Common myeloid progenitor, CD34-positive (primary cell): ENCODE measurements at regions not wholly inside any gene's neighbourhood (a gene's known extent, or its start where the extent isn't known, plus 50 kb on each side); places are given as distances from the start of the nearest gene placed in this dataset.

Experiments
- CTCF ChIA-PET: fragments of 350-600 bp; sonication (Branson Sonifier 250); formaldehyde crosslinking; loops from one replicate; lab custom pipeline; 2021; ENCODE audit warnings: antibody characterized with exemption; lab: Charles Lee
- POLR2A ChIA-PET: fragments of 350-600 bp; sonication (Branson Sonifier 250); formaldehyde crosslinking; loops from one replicate; lab custom pipeline; 2021; ENCODE audit warnings: antibody characterized with exemption; lab: Charles Lee
- DNase-seq, 3 donors: peaks; one replicate each; pipeline versions ENCODE4 v3.0.0 to v3.0.0-alpha.2; 2013
- H3K27ac ChIP-seq, 2 experiments: 1 replicate in 1 of 2; 2 replicates in 1 of 2; pipeline ENCODE4 v1.7.0; 2013; ENCODE audit warnings: inconsistent platforms in 2 of 2, low read length in 2 of 2, mild to moderate bottlenecking in 2 of 2, low read depth in 1 of 2, moderate library complexity in 1 of 2; ENCODE audit not compliant: severe bottlenecking in 2 of 2, insufficient read depth in 1 of 2, poor library complexity in 1 of 2
- H3K27me3 ChIP-seq, 5 experiments: replicated peaks in 2 of 5; 1 replicate in 3 of 5; 2 replicates in 2 of 5; pipeline versions ENCODE4 v1.6.1 to v1.7.0; 2013; ENCODE audit warnings: low read length in 4 of 5, mild to moderate bottlenecking in 2 of 5, moderate library complexity in 2 of 5, inconsistent platforms in 1 of 5; ENCODE audit not compliant: insufficient read depth in 5 of 5, control insufficient read depth in 4 of 5
- H3K36me3 ChIP-seq, 4 experiments: 1 replicate in 2 of 4; 2 replicates in 2 of 4; pipeline versions ENCODE4 v1.6.1 to v1.7.0; 2013; ENCODE audit warnings: low read length in 3 of 4, control low read depth in 1 of 4, mild to moderate bottlenecking in 1 of 4; ENCODE audit not compliant: control insufficient read depth in 4 of 4, insufficient read depth in 4 of 4
- H3K4me1 ChIP-seq, 4 experiments: 1 replicate in 3 of 4; 2 replicates in 1 of 4; pipeline versions ENCODE4 v1.6.1 to v1.7.1; 2013; ENCODE audit warnings: low read length in 3 of 4, mild to moderate bottlenecking in 3 of 4, control low read depth in 1 of 4, inconsistent platforms in 1 of 4, moderate library complexity in 1 of 4; ENCODE audit not compliant: control insufficient read depth in 4 of 4, insufficient read depth in 4 of 4; ENCODE audit errors: control extremely low read depth in 1 of 4
- H3K4me3 ChIP-seq, 7 experiments: 1 replicate in 4 of 7; 2 replicates in 3 of 7; pipeline versions ENCODE4 v1.5.1 to v1.7.0; 2013; ENCODE audit warnings: mild to moderate bottlenecking in 7 of 7, low read length in 6 of 7, moderate library complexity in 6 of 7, inconsistent platforms in 2 of 7, low read depth in 2 of 7, control low read depth in 1 of 7; ENCODE audit not compliant: insufficient read depth in 4 of 7, control insufficient read depth in 1 of 7; ENCODE audit errors: extremely low read depth in 1 of 7
- H3K9me3 ChIP-seq, 5 experiments: 1 replicate in 4 of 5; 2 replicates in 1 of 5; pipeline versions ENCODE4 v1.6.1 to v1.7.1; 2013; ENCODE audit warnings: low read length in 4 of 5, mild to moderate bottlenecking in 2 of 5, inconsistent platforms in 1 of 5, low read depth in 1 of 5, moderate library complexity in 1 of 5; ENCODE audit not compliant: control insufficient read depth in 4 of 5, insufficient read depth in 2 of 5; ENCODE audit errors: control extremely low read depth in 1 of 5
- WGBS: methylation state at CpG from one replicate; pipeline ENCODE4 v1.1.5; 2013; ENCODE audit not compliant: insufficient coverage; 5-methylcytosine and 5-hydroxymethylcytosine counted together

DNA sequence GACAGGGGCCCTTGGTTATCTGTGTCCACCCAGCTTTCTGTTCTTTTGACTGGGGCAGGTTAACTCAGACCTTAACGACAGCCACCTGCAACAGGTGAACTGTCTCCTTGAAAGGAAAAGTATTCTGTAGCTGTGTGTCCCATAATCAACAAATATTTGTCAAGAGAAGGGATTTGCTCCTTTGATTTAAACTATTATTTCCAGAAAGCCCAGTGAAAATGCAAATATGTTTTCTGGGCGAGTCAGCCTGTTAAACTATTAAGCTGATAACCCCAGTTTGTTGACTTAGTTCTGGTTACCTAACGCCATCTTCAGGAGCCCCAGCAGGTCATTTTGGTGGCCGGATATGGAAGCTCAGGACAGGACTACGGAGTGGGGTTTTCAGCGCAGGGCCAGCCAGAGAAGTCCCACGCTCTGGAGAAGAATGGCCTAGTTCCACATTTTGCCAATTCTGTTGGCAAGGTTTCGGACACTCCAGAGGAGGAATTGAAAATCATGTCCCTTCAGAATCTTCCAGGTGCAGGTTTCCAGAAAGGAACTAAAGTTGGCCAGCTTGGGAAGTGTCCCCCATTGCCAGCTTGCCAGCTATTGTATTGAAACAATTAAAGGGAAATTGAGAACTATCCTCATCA lies 54.5 kb downstream of the ADRA2A start:
- 98% methylated on average over 7 of the region's 8 CpGs for WGBS
- peaks cover 0 to 1% (median 0%) of the 10 kb centered on the region in 5 experiments for H3K9me3 ChIP-seq
- no peak overlapping the region for H3K4me3 ChIP-seq
- ChIA-PET CTCF (interaction anchor here (6.4 kb wide), 1 partner anchor 55 kb away, joined by 35 read pairs; the partner anchor contains the start of gene ADRA2A), POLR2A (no interaction called here)
- no peak for DNase-seq
- no peak overlapping the region for H3K27ac ChIP-seq
- H3K36me3 ChIP-seq = no peaks in the 10 kb centered on the region
- no peaks in the 10 kb centered on the region for H3K27me3 ChIP-seq
- H3K4me1 ChIP-seq = peaks cover 0 to 27% (median 6%) of the 10 kb centered on the region in 4 experiments

GRCh38 chr10:111137007-111137406 lies 60.2 kb downstream of the ADRA2A start:
- H3K27ac ChIP-seq = no peak overlapping the region
- no peaks in the 10 kb centered on the region for H3K4me1 ChIP-seq
- WGBS = 100% methylated on average over 3 of the region's 6 CpGs
- no peak overlapping the region for H3K4me3 ChIP-seq
- DNase-seq = no peak
- no peaks in the 10 kb centered on the region for H3K36me3 ChIP-seq
- CTCF ChIA-PET = interaction anchor here (1.8 kb wide), 1 partner anchor 70 kb away, joined by 4 read pairs; no protein-coding TSS in a partner anchor
- POLR2A ChIA-PET = no interaction called here
- peaks cover 0 to 1% (median 0%) of the 10 kb centered on the region in 5 experiments for H3K9me3 ChIP-seq
- H3K27me3 ChIP-seq = no peaks in the 10 kb centered on the region

- Histone ChIP-seq H3K4me1 (no peaks in the 10 kb centered on the region), H3K36me3 (no peaks in the 10 kb centered on the region), H3K9me3 (peaks cover 0 to 1% (median 0%) of the 10 kb centered on the region in 5 experiments), H3K27ac (no peak overlapping the region), H3K27me3 (no peaks in the 10 kb centered on the region), H3K4me3 (no peak overlapping the region)
- DNase-seq = no peak
- POLR2A ChIA-PET = interaction anchor here (1.0 kb wide), 1 partner anchor 10 kb away, joined by 3 read pairs; no protein-coding TSS in a partner anchor
- CTCF ChIA-PET = interaction anchor here (1.8 kb wide), 1 partner anchor 69 kb away, joined by 4 read pairs; no protein-coding TSS in a partner anchor
- whole genome bisulfite sequencing = 100% methylated on average over 1 of the region's 4 CpGs
These were observed 60.8 kb downstream of the ADRA2A start for GRCh38 chr10:111137587-111137986.

- H3K9me3 ChIP-seq = peaks cover 0 to 1% (median 0%) of the 10 kb centered on the region in 5 experiments
- no peak overlapping the region for H3K27ac ChIP-seq
- WGBS = 93% methylated on average over 5 of the region's 7 CpGs
- H3K4me1 ChIP-seq = no peaks in the 10 kb centered on the region
- ChIA-PET CTCF (interaction anchor here (0.9 kb wide), 1 partner anchor 10 kb away, joined by 4 read pairs; no protein-coding TSS in a partner anchor), POLR2A (interaction anchor here (1.0 kb wide), 1 partner anchor 11 kb away, joined by 3 read pairs; no protein-coding TSS in a partner anchor)
- H3K27me3 ChIP-seq = no peaks in the 10 kb centered on the region
- no peaks in the 10 kb centered on the region for H3K36me3 ChIP-seq
- no peak overlapping the region for H3K4me3 ChIP-seq
- DNase-seq = no peak
These were observed 61.7 kb downstream of the ADRA2A start for GRCh38 chr10:111138544-111138943.

GRCh38 chr10:111139567-111139966 lies 62.7 kb downstream of the ADRA2A start:
- Histone ChIP-seq H3K27ac (no peak overlapping the region), H3K4me3 (no peak overlapping the region), H3K27me3 (no peaks in the 10 kb centered on the region), H3K9me3 (peaks cover 0 to 1% (median 0%) of the 10 kb centered on the region in 5 experiments), H3K4me1 (no peaks in the 10 kb centered on the region), H3K36me3 (no peaks in the 10 kb centered on the region)
- ChIA-PET CTCF (interaction anchor here (0.6 kb wide), 1 partner anchor 53 kb away, joined by 6 read pairs; no protein-coding TSS in a partner anchor), POLR2A (no interaction called here)
- WGBS = 97% methylated on average over 7 of the region's 14 CpGs
- no peak for DNase-seq

- no peaks in the 10 kb centered on the region for H3K9me3 ChIP-seq
These were observed 65.4 kb downstream of the ADRA2A start for GRCh38 chr10:111142092-111142768.

More at GRCh38 chr10:111142092-111142768, 65.4 kb downstream of the ADRA2A start:
- Histone ChIP-seq H3K4me3 (no peak overlapping the region), H3K27ac (no peak overlapping the region), H3K4me1 (peaks cover 2 to 16% (median 13%) of the 10 kb centered on the region in 4 experiments), H3K27me3 (no peaks in the 10 kb centered on the region), H3K36me3 (no peaks in the 10 kb centered on the region)
- CTCF ChIA-PET = interaction anchor here (1.4 kb wide), 1 partner anchor 15 kb away, joined by 3 read pairs; no protein-coding TSS in a partner anchor
- POLR2A ChIA-PET = no interaction called here
- no peak for DNase-seq
- WGBS = 95% methylated on average over 4 of the region's 9 CpGs
